Endothelial cell of umbilical vein (primary cell): ENCODE measurements at regions not wholly inside any gene's neighbourhood (a gene's known extent, or its start where the extent isn't known, plus 50 kb on each side); places are given as distances from the start of the nearest gene placed in this dataset.

Source experiments
- CTCF ChIP-seq, 2 donors: IDR thresholded peaks; 1 replicate in 1 of 2; 2 replicates in 1 of 2; pipeline ENCODE4 v1.5.1; 2011; ENCODE audit warnings: low read length in 2 of 2, mild to moderate bottlenecking in 2 of 2, moderate library complexity in 2 of 2, control low read depth in 1 of 2, inconsistent platforms in 1 of 2, low read depth in 1 of 2; ENCODE audit not compliant: insufficient read depth in 1 of 2; ENCODE audit errors: extremely low read depth in 1 of 2
- EZH2 ChIP-seq: IDR thresholded peaks from 2 replicates; pipeline ENCODE4 v1.6.1; 2012; ENCODE audit warnings: borderline replicate concordance, low read depth, mild to moderate bottlenecking, moderate library complexity, low read length, inconsistent platforms; ENCODE audit not compliant: severe bottlenecking
- POLR2A ChIP-seq: IDR thresholded peaks from 2 replicates; pipeline ENCODE4 v1.6.1; 2012; ENCODE audit warnings: low read depth, mild to moderate bottlenecking, control low read depth, low read length
- POLR2AphosphoS5 ChIP-seq: IDR thresholded peaks from 2 replicates; pipeline ENCODE4 v1.6.1; 2012; ENCODE audit warnings: low read depth, mild to moderate bottlenecking, control low read depth, low read length, moderate library complexity; ENCODE audit not compliant: insufficient read depth

GRCh38 chr2:2834516-2835254 lies 503.6 kb upstream of the MYT1L start:
- TF ChIP-seq EZH2 (no peak), CTCF (IDR thresholded peaks at IDR 0.05; ENCODE audit: extremely low read depth in 1 of 2, insufficient read depth in 1 of 2, low read depth in 1 of 2, low read length in 2 of 2) (no peak), POLR2AphosphoS5 (no peak), POLR2A (no peak)
